Ishikawa (cell line): ENCODE measurements at regions not wholly inside any gene's neighbourhood (a gene's known extent, or its start where the extent isn't known, plus 50 kb on each side); places are given as distances from the start of the nearest gene placed in this dataset.

Experiments
- CEBPB ChIP-seq: IDR thresholded peaks from 2 replicates; pipeline ENCODE4 v1.6.1; 2012
- EGR1 ChIP-seq: IDR thresholded peaks from 2 replicates; pipeline ENCODE4 v1.6.1; 2012
- EP300 ChIP-seq: IDR thresholded peaks from 2 replicates; pipeline ENCODE4 v1.6.1; 2012; ENCODE audit warnings: borderline replicate concordance
- MAX ChIP-seq: IDR thresholded peaks from 2 replicates; pipeline ENCODE4 v1.6.1; 2012
- RAD21 ChIP-seq: IDR thresholded peaks from 2 replicates; pipeline ENCODE4 v1.6.1; 2012; ENCODE audit warnings: low read depth
- REST ChIP-seq: IDR thresholded peaks from 2 replicates; pipeline ENCODE4 v1.6.1; 2012; ENCODE audit warnings: low read depth, mild to moderate bottlenecking
- USF1 ChIP-seq: IDR thresholded peaks from 2 replicates; pipeline ENCODE4 v1.6.1; 2012
- YY1 ChIP-seq: IDR thresholded peaks from 2 replicates; pipeline ENCODE4 v1.6.1; 2012; ENCODE audit warnings: low read depth

- TF ChIP-seq USF1, result no peak
- TF ChIP-seq MAX, result no peak
- no peak for TF ChIP-seq EGR1
- no peak for TF ChIP-seq REST
- TF ChIP-seq CEBPB, result no peak
- TF ChIP-seq RAD21, result no peak
- no peak for TF ChIP-seq YY1
- TF ChIP-seq EP300, result no peak
Observed at GRCh38 chr17:77006971-77007649, 133.7 kb upstream of the SEC14L1 start.
